ENCODE measurements at regions not wholly inside any gene's neighbourhood (a gene's known extent, or its start where the extent isn't known, plus 50 kb on each side); places are given as distances from the start of the nearest gene placed in this dataset.

GRCh38 chr2:226158940-226159339, 640.7 kb downstream of the IRS1 start:
- DNase-seq (ENCODE audit: low spot score): no peak

DNA sequence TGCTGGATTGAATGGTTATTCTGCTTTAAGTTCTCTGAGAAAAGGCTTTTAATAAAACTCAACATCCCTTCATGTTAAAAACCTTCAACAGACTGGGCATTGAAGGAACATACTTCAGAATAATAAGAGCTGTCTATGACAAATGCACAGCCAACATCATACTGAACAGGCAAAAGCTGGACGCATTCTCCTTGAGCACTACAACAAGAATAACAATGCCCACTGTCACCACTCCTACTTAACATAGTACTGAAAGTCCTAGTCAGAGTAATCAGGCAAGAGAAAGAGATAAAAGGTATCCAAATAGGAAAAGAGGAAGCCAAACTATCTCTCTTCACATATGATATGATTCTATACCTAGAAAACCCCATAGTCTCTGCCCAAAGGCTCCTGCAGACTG, 641.4 kb downstream of the IRS1 start:
- no peak for DNase-seq (ENCODE audit: low spot score)

DNA sequence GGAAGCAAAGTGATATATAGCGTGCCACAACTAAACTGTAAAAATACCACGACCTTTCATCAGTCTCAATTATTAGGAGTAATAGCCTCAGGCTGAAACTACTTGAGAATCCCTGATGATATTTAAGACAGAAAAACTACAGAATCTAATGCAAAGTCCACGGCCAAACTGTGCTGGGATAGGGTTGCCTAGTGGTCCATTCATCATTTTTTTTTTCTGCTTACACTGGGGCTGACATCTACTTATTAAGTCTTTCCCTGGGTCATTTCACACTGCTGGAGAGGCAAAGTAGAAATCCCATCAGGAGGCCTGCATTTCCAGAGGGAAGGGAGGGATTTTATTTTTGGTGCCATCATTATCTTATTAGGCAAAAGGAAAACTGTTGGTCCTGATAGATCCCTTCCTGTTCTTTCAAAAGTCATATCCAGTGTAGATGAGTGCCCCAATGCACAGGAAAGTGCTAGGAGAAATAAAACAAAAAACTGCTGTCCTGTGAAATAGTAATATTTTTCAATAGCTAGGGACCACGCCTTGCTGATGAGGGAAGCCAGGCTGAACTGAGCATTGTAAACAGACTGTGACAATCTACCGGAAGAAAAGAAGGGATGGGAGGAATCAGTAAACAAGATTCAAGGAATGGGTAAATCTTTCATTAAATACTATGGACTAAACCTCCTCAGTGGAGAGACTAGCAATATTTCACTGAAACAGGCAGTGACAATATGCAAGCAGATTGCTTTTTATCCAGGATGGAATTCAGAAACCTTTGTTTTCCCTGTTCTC, 644.3 kb downstream of the IRS1 start:
- no peak for DNase-seq (ENCODE audit: low spot score)

DNA sequence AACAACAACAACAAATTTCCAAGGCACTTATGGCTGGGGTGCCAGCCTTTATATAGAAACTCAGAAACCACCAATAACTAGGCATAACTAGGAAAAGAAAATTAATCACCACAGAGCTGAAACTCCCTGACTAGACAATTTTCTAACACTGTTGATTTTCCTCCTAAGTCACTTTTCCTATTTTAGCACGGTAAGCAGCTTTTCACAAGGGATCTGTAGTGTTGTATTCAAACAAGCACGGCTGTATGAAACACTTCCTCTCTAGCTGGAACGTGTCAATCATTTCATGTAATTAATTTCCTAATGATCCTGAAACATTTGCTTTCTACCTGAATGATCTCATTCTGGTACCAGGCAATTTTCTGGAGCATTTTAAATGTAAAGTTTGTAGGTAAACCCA, 645.0 kb downstream of the IRS1 start:
- DNase-seq (ENCODE audit: low spot score): no peak

DNA sequence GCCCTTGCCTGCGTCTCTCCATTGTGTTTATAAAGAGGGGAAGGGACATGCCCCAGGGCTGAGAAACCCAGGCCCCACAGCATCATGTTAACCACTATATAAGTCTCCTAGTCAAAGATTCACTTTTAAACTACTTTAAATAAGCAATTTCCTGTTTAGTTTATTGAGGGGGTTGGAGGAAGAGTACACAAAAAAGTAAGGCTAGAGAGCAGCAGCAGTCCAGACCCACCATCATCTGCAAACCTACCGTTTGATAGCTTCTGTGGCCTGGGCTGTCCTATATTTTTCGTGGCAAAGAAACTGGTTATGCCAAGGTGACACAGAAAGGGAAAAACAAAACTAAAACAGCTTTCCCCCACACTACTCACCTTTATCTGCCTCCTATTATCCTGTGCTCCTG, 646.1 kb downstream of the IRS1 start:
- no peak for DNase-seq (ENCODE audit: low spot score)

- no peak for DNase-seq (ENCODE audit: low spot score)
Measured at GRCh38 chr2:226151157-226151556, 648.5 kb downstream of the IRS1 start.

GRCh38 chr2:226143091-226143490, 656.5 kb downstream of the IRS1 start:
- no peak for DNase-seq (ENCODE audit: low spot score)

- DNase-seq (ENCODE audit: low spot score): no peak
Measured at GRCh38 chr2:226142463-226142862, 657.2 kb downstream of the IRS1 start.

DNA sequence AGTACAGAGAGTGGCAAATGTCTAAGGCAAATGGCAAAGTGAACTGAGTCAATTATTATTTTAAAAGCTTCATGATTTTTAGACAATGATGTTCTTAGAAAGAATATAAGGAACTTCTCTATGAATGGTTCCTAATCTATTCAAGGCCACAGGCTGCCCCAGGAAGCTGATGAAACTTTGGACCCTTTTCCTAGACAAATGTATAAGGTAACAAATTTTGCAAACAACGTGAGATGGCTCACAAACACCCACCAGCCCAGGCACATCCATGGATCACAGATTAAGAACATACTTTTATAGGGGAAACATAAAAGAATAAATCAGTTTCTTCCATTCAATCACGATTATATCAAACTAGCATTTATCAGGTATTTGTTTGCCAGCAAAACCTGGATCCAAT, 659.0 kb downstream of the IRS1 start:
- no peak for DNase-seq (ENCODE audit: low spot score)

- DNase-seq (ENCODE audit: low spot score): no peak
Measured at GRCh38 chr2:226139759-226140158, 659.9 kb downstream of the IRS1 start.

DNA sequence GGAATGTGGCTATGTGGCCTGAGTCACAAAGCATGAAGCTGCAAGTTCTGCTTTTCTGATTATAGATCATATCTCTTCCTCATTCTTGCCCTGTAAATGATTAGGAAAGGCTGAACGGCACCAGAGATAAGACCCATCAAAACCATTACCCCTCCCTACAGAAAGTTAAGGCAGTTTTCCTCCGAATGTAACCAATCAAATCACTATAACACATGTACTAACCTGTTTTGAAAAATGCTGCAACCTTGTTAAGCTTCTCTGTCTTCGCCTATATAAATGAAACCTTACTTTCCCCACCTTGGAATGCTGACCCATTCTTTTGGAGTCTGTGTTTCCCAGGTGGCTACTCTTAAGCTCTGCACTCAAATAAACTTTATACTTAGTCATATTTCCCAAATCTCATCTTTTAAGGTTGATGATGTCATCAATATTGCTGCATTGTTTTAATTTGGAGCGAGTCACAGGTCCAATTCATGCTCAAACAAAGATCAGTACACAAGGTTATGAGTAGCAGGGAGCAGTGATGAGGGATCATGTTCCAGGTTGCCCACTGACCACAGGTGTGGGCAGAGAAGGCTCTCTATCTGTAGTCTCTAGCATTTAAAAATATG, 662.3 kb downstream of the IRS1 start:
- DNase-seq (ENCODE audit: low spot score): no peak

DNA sequence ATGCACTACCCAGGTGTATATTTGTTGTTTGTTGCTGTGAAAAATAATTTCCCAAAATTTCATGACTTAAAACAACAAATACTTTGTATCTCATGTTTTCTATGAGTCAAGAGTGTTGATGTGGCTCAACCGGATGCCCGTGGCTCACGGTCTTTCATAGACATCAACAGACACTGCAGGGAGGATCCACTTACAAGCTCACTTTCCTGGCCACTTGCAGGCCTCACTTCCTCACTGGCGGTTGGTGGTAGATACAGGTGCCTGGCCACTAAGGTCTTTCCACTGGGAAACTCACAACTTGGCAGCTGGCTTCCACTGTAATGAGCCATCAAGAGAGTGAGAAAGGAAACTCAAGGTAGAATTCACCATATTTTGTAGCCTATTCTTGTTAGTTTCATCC, 662.9 kb downstream of the IRS1 start:
- no peak for DNase-seq (ENCODE audit: low spot score)

DNA sequence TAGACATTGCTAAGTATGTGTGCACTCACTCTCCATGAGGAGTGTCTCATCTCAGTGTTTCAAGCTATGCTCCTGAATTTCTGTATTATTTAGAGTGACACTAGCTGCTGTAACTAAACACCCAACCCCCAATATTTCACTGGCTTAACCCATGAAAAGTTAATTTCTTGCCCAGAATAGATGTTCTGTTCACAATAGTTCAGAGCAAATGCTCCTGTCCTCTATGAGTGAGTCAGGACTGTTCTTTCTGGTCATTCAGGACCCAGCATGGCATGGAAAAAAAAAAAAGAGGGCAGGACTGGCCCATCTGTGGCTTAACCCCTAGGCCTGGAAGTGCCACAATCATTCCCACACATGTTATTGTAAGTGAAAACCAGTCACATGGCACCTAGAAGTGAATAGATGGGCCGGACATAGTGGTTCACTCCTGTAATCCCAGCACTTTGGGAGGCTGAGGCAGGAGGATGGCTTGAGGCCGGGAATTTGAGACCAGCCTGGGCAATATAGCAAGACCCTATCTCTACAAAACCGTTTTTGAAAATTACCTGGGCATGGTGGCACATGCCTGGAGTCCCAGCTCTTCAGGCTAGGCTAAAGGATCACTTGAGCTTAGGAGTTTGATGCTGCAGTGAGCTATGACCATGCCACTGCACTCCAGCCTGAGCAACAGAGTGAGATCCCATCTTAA, 663.6 kb downstream of the IRS1 start:
- DNase-seq (ENCODE audit: low spot score): no peak

GRCh38 chr2:226132323-226133215, 667.1 kb downstream of the IRS1 start:
- DNase-seq (ENCODE audit: low spot score): no peak

DNA sequence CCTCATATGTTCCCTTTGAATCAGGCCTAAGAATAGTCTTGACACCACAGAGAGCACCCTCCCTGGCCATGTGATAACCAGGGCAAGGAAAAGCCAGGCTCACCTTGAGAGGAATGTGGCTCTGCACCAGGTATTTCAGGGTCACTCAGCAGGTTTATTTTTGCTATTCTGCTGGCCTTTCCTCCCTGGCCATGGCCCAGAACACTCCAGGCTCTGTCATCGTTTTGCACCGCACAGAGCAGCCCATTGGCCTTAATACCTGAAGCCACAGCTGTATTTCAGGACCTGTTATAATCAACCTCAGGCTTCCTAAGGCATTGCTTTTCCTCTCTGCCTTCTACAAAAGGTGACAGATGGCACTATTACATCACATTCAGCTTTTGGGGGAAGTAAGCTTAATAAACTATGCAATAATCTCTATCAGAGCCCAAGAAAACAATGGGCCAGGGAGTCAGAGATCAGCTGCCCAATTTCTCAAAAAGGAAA, 668.3 kb downstream of the IRS1 start:
- DNase-seq (ENCODE audit: low spot score): no peak

DNA sequence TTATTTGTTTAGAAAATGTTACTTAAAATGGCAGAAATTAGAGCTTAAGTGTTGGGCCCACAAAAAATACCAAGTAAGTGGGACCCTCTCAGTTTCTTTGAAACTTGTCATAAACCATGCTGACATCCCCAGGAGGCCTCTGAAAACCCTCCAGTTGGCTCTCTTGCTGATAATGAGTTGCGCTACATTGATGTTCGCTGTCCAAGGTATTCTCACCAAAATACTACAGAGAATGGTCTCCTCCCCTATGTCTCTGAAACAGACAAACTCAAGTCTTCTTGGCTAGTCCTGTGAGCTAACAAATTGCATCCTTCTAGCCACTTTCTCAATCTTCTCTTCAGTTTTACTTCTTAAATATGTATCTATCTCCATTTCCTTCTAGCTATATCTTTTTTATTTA, 669.4 kb downstream of the IRS1 start:
- no peak for DNase-seq (ENCODE audit: low spot score)

DNA sequence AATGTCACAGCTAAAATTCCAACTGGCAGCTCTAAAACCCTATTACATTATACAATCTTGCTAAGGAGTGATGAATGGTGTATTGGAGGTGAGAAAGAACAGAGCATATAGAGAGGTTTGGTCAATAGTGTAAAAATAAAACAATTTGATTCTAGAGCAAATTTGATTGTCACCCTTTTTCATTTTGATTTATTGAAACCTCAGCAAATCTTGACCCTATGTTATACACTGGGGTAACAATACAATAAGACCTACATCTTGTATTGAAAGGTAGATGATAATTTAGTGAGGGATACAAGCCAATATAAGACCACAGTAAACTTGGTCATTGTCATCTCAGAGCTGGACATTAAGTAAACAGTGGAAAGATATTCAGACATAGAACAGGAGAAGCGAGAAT, 671.9 kb downstream of the IRS1 start:
- no peak for DNase-seq (ENCODE audit: low spot score)

- no peak for DNase-seq (ENCODE audit: low spot score)
Measured at GRCh38 chr2:226126104-226126503, 673.5 kb downstream of the IRS1 start.

DNA sequence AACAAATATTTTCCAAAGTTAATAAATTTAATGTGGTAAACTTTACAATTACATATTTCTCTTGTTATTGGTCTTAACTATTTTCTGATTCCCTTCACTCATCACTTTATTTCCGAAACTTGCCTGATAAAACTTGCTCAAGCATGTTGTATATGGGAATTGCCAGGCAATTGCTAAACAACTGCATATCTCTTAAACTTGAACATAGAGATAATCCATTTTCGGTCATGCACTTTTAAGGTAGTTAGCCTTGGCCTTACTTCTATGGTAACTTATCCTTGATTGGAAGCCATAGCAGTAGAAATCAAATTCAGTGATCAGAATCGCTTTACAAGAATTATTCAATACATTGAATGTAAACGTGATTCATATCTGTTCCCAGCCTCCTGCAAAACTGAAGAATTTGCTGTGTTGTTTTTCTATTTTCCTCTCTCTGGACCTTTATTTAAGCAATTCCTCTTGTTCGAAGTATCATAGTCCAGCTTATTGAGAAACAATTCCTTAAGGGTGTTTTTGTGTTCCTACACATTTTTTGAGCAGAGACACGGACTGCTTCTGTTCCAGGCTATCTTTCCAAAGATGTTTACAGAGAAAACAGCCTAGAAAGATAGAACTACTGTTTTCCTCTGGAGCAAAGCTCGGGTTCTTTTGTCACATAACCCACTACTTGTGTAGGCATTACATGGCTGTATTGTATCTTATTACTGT, 674.3 kb downstream of the IRS1 start:
- no peak for DNase-seq (ENCODE audit: low spot score)

- DNase-seq (ENCODE audit: low spot score): no peak
Measured at GRCh38 chr2:226124548-226125011, 675.0 kb downstream of the IRS1 start.

- no peak for DNase-seq (ENCODE audit: low spot score)
Measured at GRCh38 chr2:226123300-226123699, 676.3 kb downstream of the IRS1 start.
